ENCODE measurements at regions not wholly inside any gene's neighbourhood (a gene's known extent, or its start where the extent isn't known, plus 50 kb on each side); places are given as distances from the start of the nearest gene placed in this dataset.
A peak's percentile ranks its signal among the peaks of the same experiment; 100 is the strongest.

- no peak for DNase-seq
Observed at GRCh38 chr5:135199919-135200318, 165.9 kb upstream of the PITX1 start.

GRCh38 chr5:135196483-135196882, 162.5 kb upstream of the PITX1 start:
- DNase-seq, result no peak

GRCh38 chr5:135195270-135195608, 161.2 kb upstream of the PITX1 start:
- no peak for DNase-seq

GRCh38 chr5:135194573-135195269, 160.7 kb upstream of the PITX1 start:
- no peak for DNase-seq

DNA sequence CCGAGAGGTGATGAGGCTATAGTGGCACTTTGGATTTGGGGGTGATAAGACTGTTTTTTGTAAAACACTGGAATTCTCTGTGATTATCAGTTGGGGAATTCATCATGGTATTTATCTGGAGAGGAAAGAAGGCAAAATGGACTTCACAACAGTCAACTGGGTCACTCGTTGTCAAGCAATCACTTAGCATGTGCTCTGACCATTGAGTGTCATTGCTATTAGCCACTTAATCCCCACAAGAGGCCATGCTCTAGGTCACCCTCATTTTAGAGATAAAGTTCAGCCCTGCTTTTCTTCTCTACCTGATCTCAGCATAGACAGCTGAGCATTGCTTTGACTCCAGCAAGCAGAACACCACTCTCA, 160.1 kb upstream of the PITX1 start:
- DNase-seq, result no peak

DNA sequence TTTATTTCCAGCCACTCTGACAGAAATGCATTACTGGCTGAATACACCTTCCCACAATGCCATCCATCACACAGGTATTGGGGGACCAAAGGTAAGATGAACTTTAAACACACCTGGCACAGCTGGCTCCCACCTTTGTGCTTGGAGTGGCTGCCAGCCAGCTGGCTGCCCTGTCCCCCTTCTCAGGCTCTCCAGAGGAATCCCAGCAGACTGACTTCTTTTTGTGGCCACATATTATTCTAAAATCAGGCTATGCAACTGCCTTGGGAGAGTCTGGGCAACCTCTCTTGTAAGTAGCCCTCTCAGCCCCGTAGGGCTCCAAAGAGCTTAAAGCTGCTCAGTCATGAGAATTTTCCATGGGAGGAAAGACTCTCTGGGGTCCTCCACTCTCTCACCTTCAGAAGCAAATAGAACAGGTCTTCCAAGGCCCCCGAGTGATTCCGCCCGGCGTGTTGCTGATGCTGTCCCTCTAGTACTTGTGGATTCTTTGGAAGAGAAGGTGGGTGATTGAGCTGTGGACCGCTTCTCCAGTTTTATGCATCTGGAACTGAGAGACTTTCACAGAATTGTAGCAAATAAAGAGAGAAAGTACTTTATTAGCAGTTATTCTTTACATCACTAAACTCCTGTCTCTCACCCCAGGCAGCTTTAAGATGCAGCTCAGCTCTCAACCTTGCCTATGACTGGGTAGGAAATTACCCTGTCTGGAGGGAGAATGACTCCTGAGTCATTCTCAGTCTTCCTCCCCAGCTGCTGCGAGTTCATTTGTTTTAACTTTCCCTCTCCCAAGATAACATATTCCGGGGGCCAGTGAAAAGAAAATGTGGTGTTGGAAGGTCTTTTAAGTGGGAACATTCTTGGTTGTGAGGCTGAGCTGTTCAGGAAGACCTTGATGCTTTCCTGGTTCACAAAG, 159.4 kb upstream of the PITX1 start:
- DNase-seq, result no peak

GRCh38 chr5:135192351-135192750, 158.3 kb upstream of the PITX1 start:
- no peak for DNase-seq

DNA sequence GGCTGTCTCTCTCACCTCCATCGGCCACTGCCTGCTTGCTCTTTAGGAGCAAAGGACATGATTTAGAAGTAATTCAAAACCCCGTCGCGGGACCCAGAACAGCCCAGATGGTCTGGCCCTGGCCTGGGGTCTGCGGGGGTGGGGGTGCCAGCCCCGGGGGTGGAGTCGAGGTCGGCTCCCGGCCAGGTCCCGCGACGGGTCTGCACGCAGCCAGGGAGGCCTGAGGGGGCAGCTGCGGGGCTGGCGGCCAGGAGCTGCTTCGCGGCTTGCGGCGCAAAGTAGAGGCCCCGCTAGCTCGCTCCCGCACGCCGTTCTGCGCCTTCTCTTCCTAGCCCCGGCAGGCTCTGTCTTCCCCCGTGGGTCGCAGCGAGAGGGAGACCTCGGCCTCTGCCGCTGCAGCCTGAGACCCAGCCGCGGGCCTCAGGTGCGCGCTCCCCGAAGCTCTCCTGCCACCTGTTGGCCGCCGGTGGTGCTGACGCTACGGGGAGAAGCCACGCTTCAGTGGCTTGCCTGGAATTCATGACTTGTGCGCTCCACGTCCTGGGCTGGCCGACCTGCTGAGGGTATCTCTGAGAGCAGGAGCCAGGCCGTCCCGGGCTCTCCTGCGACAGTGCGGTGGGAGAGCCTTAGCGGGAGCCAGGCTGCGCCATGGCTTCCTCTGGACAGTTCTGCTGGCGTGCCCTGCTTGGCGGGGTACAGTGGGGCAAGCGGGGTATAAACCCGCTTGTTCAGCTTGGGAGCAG, 157.2 kb upstream of the PITX1 start:
- DNase-seq, result peak; percentile 61

GRCh38 chr5:135190416-135191083, 156.5 kb upstream of the PITX1 start:
- no peak for DNase-seq

DNA sequence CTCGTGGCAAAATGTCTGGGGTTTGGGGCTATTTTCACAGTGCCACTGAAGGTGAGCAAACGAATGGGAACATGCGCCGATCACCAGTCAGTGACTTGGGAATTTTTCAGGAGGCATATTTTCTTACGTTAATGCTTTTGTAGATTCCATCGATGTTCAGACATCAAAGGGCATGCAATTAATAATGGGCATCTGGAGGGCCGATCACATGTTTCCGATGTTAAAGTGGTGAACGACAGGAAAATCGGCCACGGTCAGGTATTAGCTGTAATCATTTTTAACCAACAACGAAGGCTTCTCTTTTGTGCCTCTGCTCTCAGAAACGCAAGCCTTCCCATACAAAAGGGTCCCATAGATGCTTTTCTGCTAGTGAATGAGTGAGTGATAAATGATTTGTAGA, 155.0 kb upstream of the PITX1 start:
- no peak for DNase-seq

DNA sequence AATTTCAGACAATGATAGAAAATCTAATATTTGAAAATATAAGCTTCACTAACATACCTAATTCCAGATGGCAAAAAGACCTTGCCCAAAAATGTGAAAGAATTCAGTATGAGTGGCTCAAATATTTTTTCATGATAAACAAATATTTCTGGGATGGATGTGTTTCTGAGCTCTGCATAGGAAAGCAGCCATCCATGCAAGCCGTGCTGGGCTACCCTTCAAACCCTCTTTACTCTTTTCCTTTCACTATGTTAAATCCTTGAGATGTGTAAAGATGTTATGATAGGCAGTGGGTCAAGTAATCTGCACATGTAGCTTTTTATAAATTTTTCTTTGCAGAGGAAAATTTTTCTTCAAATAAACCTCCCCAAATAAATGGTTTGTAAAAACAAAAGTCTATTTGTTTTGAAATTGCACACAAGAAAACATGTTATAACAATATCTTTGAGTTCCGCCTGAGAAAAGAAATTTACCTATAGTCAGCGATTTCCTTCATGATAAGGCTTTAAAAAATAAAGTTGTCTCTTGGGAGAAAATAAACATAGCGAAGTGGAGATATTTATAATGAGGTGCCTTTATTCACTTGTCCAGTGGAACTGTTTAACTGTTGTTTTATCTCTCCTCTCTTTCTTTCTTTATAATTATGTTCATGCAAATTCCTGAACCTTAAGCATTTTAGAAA, 154.3 kb upstream of the PITX1 start:
- DNase-seq, result no peak

GRCh38 chr5:135186662-135187522, 152.9 kb upstream of the PITX1 start:
- no peak for DNase-seq

DNA sequence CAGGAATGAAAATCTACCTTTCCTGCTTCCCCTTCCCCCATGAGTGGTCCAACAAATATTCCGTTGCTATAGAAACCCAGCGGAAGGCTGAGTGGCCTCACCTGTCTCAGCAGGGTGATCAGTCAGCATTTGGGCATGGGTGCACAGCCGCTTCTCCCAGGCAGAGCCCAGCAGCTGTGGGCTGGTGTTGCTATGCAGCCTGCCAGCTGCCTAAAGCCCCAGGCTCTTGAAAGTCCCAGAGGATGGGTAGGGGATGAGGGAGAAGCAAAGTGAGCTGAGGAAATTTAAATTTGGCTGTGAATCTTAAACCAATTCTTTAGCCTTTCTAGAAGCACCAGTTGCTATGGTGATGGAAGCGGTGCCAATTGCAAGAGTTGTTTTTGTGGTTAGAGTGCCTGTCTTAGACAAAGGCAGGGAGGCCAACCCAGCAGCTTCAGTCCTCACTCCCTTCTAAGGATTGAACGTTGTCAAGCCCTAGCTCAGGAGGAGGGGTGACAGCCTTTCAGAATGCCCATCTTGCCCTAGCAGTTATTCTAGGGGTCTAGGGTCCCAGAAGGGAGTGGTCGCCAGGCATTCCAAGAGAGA, 151.5 kb upstream of the PITX1 start:
- DNase-seq, result peak; percentile 21

GRCh38 chr5:135184646-135185045, 150.6 kb upstream of the PITX1 start:
- DNase-seq, result no peak

DNA sequence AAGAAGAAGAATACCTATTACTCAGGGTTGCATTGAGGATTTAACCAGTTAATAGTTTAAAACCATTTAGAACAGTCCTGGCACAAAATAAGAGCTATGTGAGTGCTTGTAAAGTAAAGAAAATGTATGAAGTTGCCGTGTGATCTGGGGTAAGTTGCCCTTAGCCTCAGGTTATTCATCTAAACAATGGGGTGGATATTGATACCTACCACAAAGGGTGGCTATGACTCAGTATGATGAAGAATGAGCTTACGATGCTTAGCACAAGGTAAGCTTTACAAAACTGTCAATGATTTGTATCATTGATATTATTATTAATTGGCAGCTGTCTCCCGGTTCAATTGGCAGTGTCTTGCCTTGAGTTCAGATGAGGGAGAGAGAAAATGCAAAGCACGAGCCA, 149.4 kb upstream of the PITX1 start:
- no peak for DNase-seq

DNA sequence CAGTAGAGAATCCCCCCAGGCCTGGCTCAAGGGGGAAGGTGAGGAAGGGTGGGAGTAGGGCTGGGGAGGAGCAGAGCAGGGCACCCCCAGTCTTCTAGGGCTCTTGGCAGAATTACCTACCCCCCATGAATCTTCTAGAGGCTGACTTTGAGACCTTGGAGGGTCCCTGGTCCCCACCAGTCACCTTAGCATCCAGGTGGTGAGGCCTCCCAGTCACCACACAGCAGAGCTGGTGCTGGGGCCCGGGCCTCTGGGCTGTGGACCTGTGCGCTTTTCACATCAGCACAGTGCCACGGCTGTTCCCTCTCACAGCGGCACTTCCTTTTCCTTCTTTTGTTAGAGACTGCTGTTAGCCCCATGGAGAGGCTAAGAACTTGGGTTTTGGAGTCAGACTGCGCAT, 148.6 kb upstream of the PITX1 start:
- no peak for DNase-seq

DNA sequence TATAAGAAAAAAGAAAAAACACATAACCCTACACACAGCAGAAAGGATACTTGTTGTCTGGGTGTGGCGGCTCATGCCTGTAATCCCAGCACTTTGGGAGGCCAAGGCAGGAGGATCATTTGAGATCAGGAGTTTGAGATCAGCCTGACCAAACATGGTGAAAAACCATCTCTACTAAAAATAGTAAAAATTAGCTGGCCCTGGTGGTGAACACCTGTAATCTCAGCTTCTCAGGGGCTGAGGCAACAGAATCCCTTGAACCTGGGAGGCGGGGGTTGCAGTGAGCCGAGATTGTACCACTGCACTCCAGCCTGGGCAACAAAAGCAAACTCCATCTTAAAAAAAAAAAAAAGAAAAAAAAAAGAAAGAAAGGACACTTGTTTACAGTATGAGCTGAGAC, 147.6 kb upstream of the PITX1 start:
- no peak for DNase-seq

GRCh38 chr5:135179308-135179980, 145.4 kb upstream of the PITX1 start:
- no peak for DNase-seq

DNA sequence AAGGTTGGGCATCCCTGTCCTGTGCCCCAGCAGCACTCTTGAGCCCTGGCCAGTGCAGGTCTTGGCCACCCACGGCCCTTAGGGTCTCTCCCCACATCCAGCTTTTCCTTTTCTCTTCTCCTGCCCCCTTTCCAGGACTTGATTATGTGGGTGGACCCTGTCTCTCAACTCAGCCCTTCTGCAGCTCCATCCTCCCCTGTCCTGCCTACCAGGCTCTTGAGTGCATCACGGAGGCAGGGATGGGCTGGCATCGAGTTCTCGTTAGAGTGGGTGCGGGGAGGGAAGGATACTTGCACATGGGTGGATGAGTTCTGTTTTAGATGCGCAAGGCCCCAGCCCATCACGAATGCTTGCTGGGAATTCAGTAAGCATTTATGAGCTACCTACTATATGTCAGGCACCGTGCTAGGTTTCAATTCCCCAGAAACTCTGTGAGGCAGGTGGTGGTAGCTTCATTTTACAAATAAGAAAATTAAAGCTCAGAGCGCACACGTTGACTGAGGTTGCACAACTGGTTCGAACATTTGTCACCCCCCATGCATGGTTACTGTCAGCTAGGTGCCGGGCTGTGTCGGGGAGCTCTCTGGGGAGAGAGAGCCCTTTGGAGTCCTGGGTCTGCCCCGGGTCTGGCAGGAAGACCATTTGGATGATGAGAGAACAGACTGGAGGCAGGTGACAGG, 144.6 kb upstream of the PITX1 start:
- DNase-seq, result no peak

- DNase-seq, result no peak
Observed at GRCh38 chr5:135177591-135177990, 143.6 kb upstream of the PITX1 start.
